SK-N-SH (cell line): ENCODE measurements at regions not wholly inside any gene's neighbourhood (a gene's known extent, or its start where the extent isn't known, plus 50 kb on each side); places are given as distances from the start of the nearest gene placed in this dataset.

Experiments used
- CTCF ChIA-PET: fragments of 300-600, 350-600 bp; formaldehyde crosslinking; extraction: SDS; loops from one replicate; lab custom pipeline; 2021; lab: Yijun Ruan, JAX
- POLR2A ChIA-PET: fragments of 350-600 bp; sonication (Branson Sonifier 250); formaldehyde crosslinking; extraction: SDS; loops from one replicate; lab custom pipeline; 2020; ENCODE audit warnings: antibody characterized with exemption, inconsistent platforms; lab: Yijun Ruan, JAX
- DNase-seq: peaks from one replicate; pipeline ENCODE4 v3.0.0; 2012
- H2AFZ ChIP-seq: fragments of 200-600 bp; sonication (generic); 2 replicates; pipeline ENCODE4 v1.8.1; 2016; ENCODE audit warnings: antibody characterized with exemption, mild to moderate bottlenecking, low read depth
- H3F3A ChIP-seq: fragments of 200-600 bp; sonication (generic); replicated peaks from 2 replicates; pipeline ENCODE3; 2016; ENCODE audit warnings: antibody characterized with exemption, mild to moderate bottlenecking; ENCODE audit not compliant: insufficient read depth
- H3K27ac ChIP-seq, 2 experiments: fragments of 200-500 bp in 1 of 2; fragments of 200-600 bp in 1 of 2; sonication (Bioruptor generic) in 1 of 2; sonication (generic), shearing (Covaris generic) in 1 of 2; 2 replicates each; pipeline versions ENCODE4 v1.5.1 to v1.6.1; 2014 to 2016; ENCODE audit warnings: low read depth in 2 of 2, inconsistent platforms in 1 of 2, low read length in 1 of 2, mild to moderate bottlenecking in 1 of 2, mixed read lengths in 1 of 2
- H3K27me3 ChIP-seq: fragments of 200-600 bp; sonication (generic), shearing (Covaris generic); 2 replicates; pipeline ENCODE4 v1.6.1; 2016; ENCODE audit warnings: mixed run types; ENCODE audit not compliant: insufficient read depth
- H3K36me3 ChIP-seq, 2 experiments: fragments of 200-500 bp in 1 of 2; fragments of 200-600 bp in 1 of 2; sonication (Bioruptor generic) in 1 of 2; sonication (generic) in 1 of 2; replicated peaks in 1 of 2; 2 replicates each; pipeline versions ENCODE3 to v1.5.1; 2014 to 2016; ENCODE audit warnings: low read length in 1 of 2, mild to moderate bottlenecking in 1 of 2; ENCODE audit not compliant: insufficient read depth in 2 of 2, control insufficient read depth in 1 of 2
- H3K4me1 ChIP-seq, 2 experiments: fragments of 200-500 bp in 1 of 2; fragments of 200-600 bp in 1 of 2; sonication (Bioruptor generic) in 1 of 2; sonication (generic), shearing (Covaris generic) in 1 of 2; 2 replicates each; pipeline versions ENCODE4 v1.5.1 to v1.6.1; 2014 to 2016; ENCODE audit warnings: low read depth in 1 of 2, low read length in 1 of 2, mixed run types in 1 of 2; ENCODE audit not compliant: insufficient read depth in 2 of 2, control insufficient read depth in 1 of 2
- H3K4me2 ChIP-seq: fragments of 200-600 bp; sonication (generic), shearing (Covaris generic); 2 replicates; pipeline ENCODE4 v1.6.1; 2017; ENCODE audit warnings: mixed run types
- H3K4me3 ChIP-seq, 2 experiments: fragments of 200-500 bp in 1 of 2; fragments of 200-600 bp in 1 of 2; sonication (Bioruptor generic) in 1 of 2; sonication (generic), shearing (Covaris generic) in 1 of 2; 2 replicates each; pipeline versions ENCODE4 v1.5.1 to v1.8.1; 2014 to 2016; ENCODE audit warnings: low read depth in 2 of 2, inconsistent platforms in 1 of 2, low read length in 1 of 2, mild to moderate bottlenecking in 1 of 2, mixed read lengths in 1 of 2, moderate library complexity in 1 of 2
- H3K79me2 ChIP-seq: fragments of 200-600 bp; sonication (generic); 2 replicates; pipeline ENCODE4 v1.8.1; 2017; ENCODE audit warnings: mild to moderate bottlenecking; ENCODE audit not compliant: insufficient read depth
- H3K9ac ChIP-seq: fragments of 200-600 bp; sonication (generic); 2 replicates; pipeline ENCODE4 v1.6.1; 2017; ENCODE audit warnings: mixed run types
- H3K9me2 ChIP-seq: fragments of 200-600 bp; sonication (generic); 2 replicates; pipeline ENCODE4 v1.6.1; 2017; ENCODE audit warnings: mixed run types
- H3K9me3 ChIP-seq: fragments of 200-600 bp; sonication (generic); 2 replicates; pipeline ENCODE4 v1.6.1; 2017; ENCODE audit warnings: mixed run types, mild to moderate bottlenecking, moderate library complexity
- H4K20me1 ChIP-seq: fragments of 200-600 bp; sonication (generic); 2 replicates; pipeline ENCODE4 v1.6.1; 2017; ENCODE audit warnings: mild to moderate bottlenecking, mixed run types; ENCODE audit not compliant: insufficient read depth
- CHD2 ChIP-seq: fragments of 150-350 bp; IDR thresholded peaks from 2 replicates; pipeline ENCODE4 v1.6.1; 2018; ENCODE audit warnings: low read length; ENCODE audit not compliant: partially characterized antibody
- FOSL2 ChIP-seq: IDR thresholded peaks from 2 replicates; pipeline ENCODE4 v1.4.0; 2012; ENCODE audit warnings: low read depth, mild to moderate bottlenecking, moderate library complexity, borderline replicate concordance
- FOXJ3 ChIP-seq: sonication (generic); formaldehyde crosslinking; IDR thresholded peaks from 2 replicates; pipeline ENCODE4 v1.5.1; 2020; ENCODE audit warnings: mild to moderate bottlenecking, missing genetic modification reagents
- FOXM1 ChIP-seq: IDR thresholded peaks from 2 replicates; pipeline ENCODE4 v1.4.0; 2012; ENCODE audit warnings: low read depth, mild to moderate bottlenecking
- GATA2 ChIP-seq: sonication (generic); formaldehyde crosslinking; IDR thresholded peaks from 2 replicates; pipeline ENCODE4 v1.5.0; 2020; ENCODE audit warnings: mild to moderate bottlenecking, missing genetic modification reagents
- MEF2A ChIP-seq: IDR thresholded peaks from 2 replicates; pipeline ENCODE4 v1.4.0; 2012; ENCODE audit warnings: low read depth, borderline replicate concordance
- RCOR1 ChIP-seq: fragments of 150-350 bp; IDR thresholded peaks from 2 replicates; pipeline ENCODE4 v1.6.1; 2017; ENCODE audit warnings: antibody characterized with exemption, low read length
- RFX5 ChIP-seq: IDR thresholded peaks from 2 replicates; pipeline ENCODE4 v1.6.1; 2012; ENCODE audit warnings: mild to moderate bottlenecking, improper control_type of control experiment, low read length
- RXRA ChIP-seq: IDR thresholded peaks from 2 replicates; pipeline ENCODE4 v1.4.0; 2012; ENCODE audit warnings: low read depth, mild to moderate bottlenecking, borderline replicate concordance
- SIN3A ChIP-seq: IDR thresholded peaks from 2 replicates; pipeline ENCODE4 v1.6.1; 2012; ENCODE audit warnings: low read depth, mild to moderate bottlenecking, low read length, moderate library complexity, borderline replicate concordance
- TAF1 ChIP-seq: IDR thresholded peaks from 2 replicates; pipeline ENCODE4 v1.6.1; 2012; ENCODE audit warnings: low read depth, mild to moderate bottlenecking, low read length, moderate library complexity, borderline replicate concordance
- WGBS: methylation state at CpG from one replicate; pipeline ENCODE4 v1.1.6; 2017; ENCODE audit warnings: low lambda C conversion rate; 5-methylcytosine and 5-hydroxymethylcytosine counted together
- TF ChIP-seq, protein P1 (sequence below): fragments of 150-350 bp; IDR thresholded peaks from 2 replicates; pipeline ENCODE4 v1.6.1; 2016; ENCODE audit warnings: mild to moderate bottlenecking, low read depth, low read length
- TF ChIP-seq, protein P2 (sequence below): IDR thresholded peaks from 2 replicates; pipeline ENCODE4 v1.4.0; 2012; ENCODE audit warnings: low read depth, borderline replicate concordance
- TF ChIP-seq, protein P3 (sequence below): IDR thresholded peaks from 2 replicates; pipeline ENCODE4; 2012

DNA sequence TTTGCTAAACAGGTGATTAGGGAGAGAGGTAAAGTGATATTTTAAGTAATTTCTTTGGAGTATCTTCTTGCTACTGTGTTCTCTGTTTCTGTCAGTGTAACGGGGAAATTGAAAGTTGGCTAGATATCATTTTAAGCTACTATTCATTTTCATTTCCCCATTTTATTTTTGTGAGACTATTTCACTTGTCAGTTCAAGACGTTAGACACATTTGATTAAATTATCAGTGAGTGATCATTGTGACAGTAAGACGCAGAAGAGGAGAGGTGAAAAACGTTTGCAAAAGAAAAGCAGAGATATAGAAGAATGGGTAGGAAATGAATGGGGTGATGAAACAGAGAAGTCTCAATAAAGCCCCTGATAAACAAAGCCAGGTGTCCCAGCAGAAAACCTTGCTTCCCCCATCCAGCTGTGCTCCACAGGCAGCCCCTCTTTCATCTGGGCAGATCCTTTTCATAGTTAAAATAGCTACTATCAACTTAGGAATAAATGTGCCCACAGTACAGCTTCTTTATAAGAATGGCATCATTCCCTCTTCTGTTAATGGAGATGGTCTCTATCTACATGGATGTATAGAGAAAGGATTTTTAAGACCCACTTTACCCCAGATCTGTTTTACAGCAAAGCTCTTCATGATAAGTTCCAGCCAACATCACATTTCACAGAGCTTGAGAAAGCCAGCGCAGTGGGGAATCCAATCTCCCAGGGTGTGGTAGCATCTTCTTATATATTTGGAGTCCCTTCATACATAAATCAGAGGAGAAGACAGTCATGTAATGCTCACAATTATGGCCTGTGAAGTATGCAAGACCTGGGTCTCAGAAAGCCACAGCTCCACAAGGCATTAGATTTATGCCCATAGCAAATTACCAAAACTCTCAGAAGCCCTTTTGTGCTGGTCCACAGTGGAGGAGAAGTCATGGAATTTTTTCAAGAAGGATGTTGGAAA is 138.1 kb upstream of the ITGB1 start:
- WGBS, result 74% methylated on average over 5 of the region's 5 CpGs
- H3K4me3 ChIP-seq, result no peak overlapping the region
- H3K4me1 ChIP-seq, result no peaks in the 10 kb centered on the region
- no peak for DNase-seq
- CTCF ChIA-PET, result interaction anchor here (1.4 kb wide), 1 partner anchor 21 kb away, joined by 3 read pairs; no protein-coding TSS in a partner anchor
- H3K9me2 ChIP-seq, result no peaks in the 10 kb centered on the region
- H3K27me3 ChIP-seq, result no peaks in the 10 kb centered on the region
- no peak overlapping the region for H2AFZ ChIP-seq
- H4K20me1 ChIP-seq, result no peaks in the 10 kb centered on the region
- H3F3A ChIP-seq, result no peaks in the 10 kb centered on the region
- no peaks in the 10 kb centered on the region for H3K9me3 ChIP-seq
- POLR2A ChIA-PET, result no interaction called here
- H3K79me2 ChIP-seq, result no peaks in the 10 kb centered on the region
- H3K4me2 ChIP-seq, result no peak overlapping the region
- no peak for TF ChIP-seq GATA2 (CRISPR knock-in tag)
- no peak for TF ChIP-seq SIN3A
- no peak for TF ChIP-seq RXRA
- no peak for TF ChIP-seq MEF2A
- TF ChIP-seq TAF1, result no peak
- no peak for TF ChIP-seq FOXM1
- TF ChIP-seq FOSL2, result no peak
- TF ChIP-seq RCOR1, result no peak
- no peak for TF ChIP-seq RFX5
- TF ChIP-seq, protein P1, sequence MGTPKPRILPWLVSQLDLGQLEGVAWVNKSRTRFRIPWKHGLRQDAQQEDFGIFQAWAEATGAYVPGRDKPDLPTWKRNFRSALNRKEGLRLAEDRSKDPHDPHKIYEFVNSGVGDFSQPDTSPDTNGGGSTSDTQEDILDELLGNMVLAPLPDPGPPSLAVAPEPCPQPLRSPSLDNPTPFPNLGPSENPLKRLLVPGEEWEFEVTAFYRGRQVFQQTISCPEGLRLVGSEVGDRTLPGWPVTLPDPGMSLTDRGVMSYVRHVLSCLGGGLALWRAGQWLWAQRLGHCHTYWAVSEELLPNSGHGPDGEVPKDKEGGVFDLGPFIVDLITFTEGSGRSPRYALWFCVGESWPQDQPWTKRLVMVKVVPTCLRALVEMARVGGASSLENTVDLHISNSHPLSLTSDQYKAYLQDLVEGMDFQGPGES, result no peak
- no peak for TF ChIP-seq FOXJ3 (CRISPR knock-in tag)
- TF ChIP-seq, protein P2, sequence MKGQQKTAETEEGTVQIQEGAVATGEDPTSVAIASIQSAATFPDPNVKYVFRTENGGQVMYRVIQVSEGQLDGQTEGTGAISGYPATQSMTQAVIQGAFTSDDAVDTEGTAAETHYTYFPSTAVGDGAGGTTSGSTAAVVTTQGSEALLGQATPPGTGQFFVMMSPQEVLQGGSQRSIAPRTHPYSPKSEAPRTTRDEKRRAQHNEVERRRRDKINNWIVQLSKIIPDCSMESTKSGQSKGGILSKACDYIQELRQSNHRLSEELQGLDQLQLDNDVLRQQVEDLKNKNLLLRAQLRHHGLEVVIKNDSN, result no peak
- TF ChIP-seq, protein P3, sequence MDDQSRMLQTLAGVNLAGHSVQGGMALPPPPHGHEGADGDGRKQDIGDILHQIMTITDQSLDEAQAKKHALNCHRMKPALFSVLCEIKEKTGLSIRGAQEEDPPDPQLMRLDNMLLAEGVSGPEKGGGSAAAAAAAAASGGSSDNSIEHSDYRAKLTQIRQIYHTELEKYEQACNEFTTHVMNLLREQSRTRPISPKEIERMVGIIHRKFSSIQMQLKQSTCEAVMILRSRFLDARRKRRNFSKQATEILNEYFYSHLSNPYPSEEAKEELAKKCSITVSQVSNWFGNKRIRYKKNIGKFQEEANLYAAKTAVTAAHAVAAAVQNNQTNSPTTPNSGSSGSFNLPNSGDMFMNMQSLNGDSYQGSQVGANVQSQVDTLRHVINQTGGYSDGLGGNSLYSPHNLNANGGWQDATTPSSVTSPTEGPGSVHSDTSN, result no peak
- TF ChIP-seq CHD2, result no peak
- H3K36me3 ChIP-seq, result no peaks in the 10 kb centered on the region
- no peak overlapping the region for H3K9ac ChIP-seq
- H3K27ac ChIP-seq, result no peak overlapping the region
